WTC11 (cell line): ENCODE measurements at regions not wholly inside any gene's neighbourhood (a gene's known extent, or its start where the extent isn't known, plus 50 kb on each side); places are given as distances from the start of the nearest gene placed in this dataset.

Experiments used
- ATAC-seq: fragments of 200-7000 bp; cut with Tn5 transposase; 2 replicates; pipeline ENCODE4 v1.10.0; 2021; ENCODE audit warnings: mild to moderate bottlenecking, moderate library complexity
- CTCF ChIA-PET: fragments of 300-600 bp; sonication (Branson Sonifier 250); formaldehyde crosslinking; loops from one replicate; lab custom pipeline; 2021; ENCODE audit warnings: antibody characterized with exemption; lab: Charles Lee
- POLR2A ChIA-PET: fragments of 350-600 bp; sonication (Branson Sonifier 250); formaldehyde crosslinking; loops from one replicate; lab custom pipeline; 2021; ENCODE audit warnings: antibody characterized with exemption; lab: Charles Lee
- DNase-seq: peaks from one replicate; pipeline ENCODE4 v3.0.0; 2021; ENCODE audit warnings: low spot score
- H3K27ac Mint-ChIP-seq: 2 replicates; pipeline ENCODE4 v1.8.0; 2021; ENCODE audit warnings: mixed read lengths
- H3K27me3 Mint-ChIP-seq: 2 replicates; pipeline ENCODE4 v1.8.0; 2021; ENCODE audit warnings: low read depth, mild to moderate bottlenecking, moderate library complexity, mixed read lengths
- H3K36me3 Mint-ChIP-seq: 2 replicates; pipeline ENCODE4 v1.8.0; 2021; ENCODE audit warnings: mixed read lengths
- H3K4me1 Mint-ChIP-seq: 2 replicates; pipeline ENCODE4 v1.8.0; 2022; ENCODE audit warnings: mixed read lengths
- H3K4me3 Mint-ChIP-seq: 2 replicates; pipeline ENCODE4 v1.8.0; 2021; ENCODE audit warnings: mild to moderate bottlenecking, moderate library complexity, mixed read lengths
- H3K9me3 Mint-ChIP-seq: 2 replicates; pipeline ENCODE4 v1.8.0; 2021; ENCODE audit warnings: mixed read lengths
- ATF1 ChIP-seq: sonication (generic); formaldehyde crosslinking; IDR thresholded peaks from 2 replicates; pipeline ENCODE4 v1.8.1; 2023; ENCODE audit warnings: mild to moderate bottlenecking, moderate library complexity, missing genetic modification reagents
- CREB1 ChIP-seq: sonication (generic); formaldehyde crosslinking; IDR thresholded peaks from 2 replicates; pipeline ENCODE4 v1.8.0; 2023; ENCODE audit warnings: mild to moderate bottlenecking, missing genetic modification reagents
- CREM ChIP-seq: sonication (generic); formaldehyde crosslinking; IDR thresholded peaks from 2 replicates; pipeline ENCODE4 v1.8.1; 2022; ENCODE audit warnings: mild to moderate bottlenecking, missing genetic modification reagents, moderate library complexity
- CTCF ChIP-seq: fragments of 200-600 bp; IDR thresholded peaks from 2 replicates; pipeline ENCODE4 v1.8.0; 2022; ENCODE audit warnings: antibody characterized with exemption
- ETV6 ChIP-seq: sonication (generic); formaldehyde crosslinking; IDR thresholded peaks from 2 replicates; pipeline ENCODE4 v1.8.1; 2022; ENCODE audit warnings: mild to moderate bottlenecking, missing genetic modification reagents
- FOXJ3 ChIP-seq: sonication (generic); formaldehyde crosslinking; IDR thresholded peaks from 2 replicates; pipeline ENCODE4 v1.9.0; 2021; ENCODE audit warnings: missing genetic modification reagents, mild to moderate bottlenecking, borderline replicate concordance
- FOXP1 ChIP-seq: sonication (generic); formaldehyde crosslinking; IDR thresholded peaks from 2 replicates; pipeline ENCODE4 v1.8.0; 2022; ENCODE audit warnings: missing genetic modification reagents, mild to moderate bottlenecking, moderate library complexity, borderline replicate concordance
- GABPB1 ChIP-seq: sonication (generic); formaldehyde crosslinking; IDR thresholded peaks from 2 replicates; pipeline ENCODE4 v1.8.1; 2023; ENCODE audit warnings: mild to moderate bottlenecking, missing genetic modification reagents
- JUN ChIP-seq: sonication (generic); formaldehyde crosslinking; IDR thresholded peaks from 2 replicates; pipeline ENCODE4 v1.8.0; 2023; ENCODE audit warnings: mild to moderate bottlenecking, missing genetic modification reagents
- MXD4 ChIP-seq: fragments of 250-450 bp; sonication (Bioruptor Pico); IDR thresholded peaks from 2 replicates; pipeline ENCODE4 v1.8.0; 2021; ENCODE audit warnings: mild to moderate bottlenecking, moderate library complexity, borderline replicate concordance
- NR2C2 ChIP-seq: sonication (generic); formaldehyde crosslinking; IDR thresholded peaks from 2 replicates; pipeline ENCODE4 v1.8.0; 2022; ENCODE audit warnings: mild to moderate bottlenecking, missing genetic modification reagents
- NR3C1 ChIP-seq: sonication (generic); formaldehyde crosslinking; conservative IDR thresholded peaks from 2 replicates; pipeline ENCODE4 v1.8.1; 2023; ENCODE audit warnings: low read depth, mild to moderate bottlenecking, missing genetic modification reagents
- RELA ChIP-seq: sonication (generic); formaldehyde crosslinking; IDR thresholded peaks from 2 replicates; pipeline ENCODE4 v1.8.1; 2022; ENCODE audit warnings: missing genetic modification reagents, mild to moderate bottlenecking, borderline replicate concordance
- SMAD3 ChIP-seq: sonication (generic); formaldehyde crosslinking; IDR thresholded peaks from 2 replicates; pipeline ENCODE4 v1.8.0; 2022; ENCODE audit warnings: missing genetic modification reagents, mild to moderate bottlenecking, borderline replicate concordance
- SMAD4 ChIP-seq: sonication (generic); formaldehyde crosslinking; IDR thresholded peaks from 2 replicates; pipeline ENCODE4 v1.8.0; 2022; ENCODE audit warnings: mild to moderate bottlenecking, missing genetic modification reagents
- SOX15 ChIP-seq: fragments of 250-450 bp; sonication (Bioruptor Pico); IDR thresholded peaks from 2 replicates; pipeline ENCODE4 v1.9.0; 2021; ENCODE audit warnings: mild to moderate bottlenecking
- TCF7 ChIP-seq: sonication (generic); formaldehyde crosslinking; IDR thresholded peaks from 2 replicates; pipeline ENCODE4 v1.8.0; 2022; ENCODE audit warnings: mild to moderate bottlenecking, low read depth, missing genetic modification reagents, moderate library complexity
- TEAD4 ChIP-seq: sonication (generic); formaldehyde crosslinking; IDR thresholded peaks from 2 replicates; pipeline ENCODE4 v1.8.0; 2022; ENCODE audit warnings: mild to moderate bottlenecking, missing genetic modification reagents
- ZBTB43 ChIP-seq: sonication (generic); formaldehyde crosslinking; IDR thresholded peaks from 2 replicates; pipeline ENCODE4 v1.8.1; 2023; ENCODE audit warnings: mild to moderate bottlenecking, missing genetic modification reagents
- ZNF396 ChIP-seq: fragments of 250-450 bp; sonication (Bioruptor Pico); IDR thresholded peaks from 2 replicates; pipeline ENCODE4 v1.8.0; 2021; ENCODE audit warnings: mild to moderate bottlenecking, moderate library complexity, borderline replicate concordance
- ZNF425 ChIP-seq: fragments of 250-450 bp; sonication (Bioruptor Pico); conservative IDR thresholded peaks from 2 replicates; pipeline ENCODE4 v1.9.0; 2021; ENCODE audit warnings: mild to moderate bottlenecking
- TF ChIP-seq, protein P1 (sequence below): sonication (generic); formaldehyde crosslinking; IDR thresholded peaks from 2 replicates; pipeline ENCODE4 v1.8.1; 2022; ENCODE audit warnings: mild to moderate bottlenecking, moderate library complexity, missing genetic modification reagents
- TF ChIP-seq, protein P2 (sequence below): sonication (generic); formaldehyde crosslinking; IDR thresholded peaks from 2 replicates; pipeline ENCODE4 v1.8.1; 2022; ENCODE audit warnings: missing genetic modification reagents, borderline replicate concordance
- TF ChIP-seq, protein P3 (sequence below): sonication (generic); formaldehyde crosslinking; IDR thresholded peaks from 2 replicates; pipeline ENCODE4 v1.8.0; 2022; ENCODE audit warnings: mild to moderate bottlenecking, missing genetic modification reagents

- ChIA-PET CTCF (no interaction called here), POLR2A (no interaction called here)
- peaks cover 16% of the 10 kb centered on the region for H3K36me3 Mint-ChIP-seq
- H3K27me3 Mint-ChIP-seq: peaks cover 7% of the 10 kb centered on the region
- H3K4me3 Mint-ChIP-seq: no peak overlapping the region
- H3K27ac Mint-ChIP-seq: no peak overlapping the region
- H3K9me3 Mint-ChIP-seq: peaks cover 33% of the 10 kb centered on the region
- no peak for TF ChIP-seq ZNF396 (CRISPR knock-in tag)
- TF ChIP-seq SMAD4 (CRISPR knock-in tag): no peak
- TF ChIP-seq SOX15 (CRISPR knock-in tag): no peak
- no peak for TF ChIP-seq JUN (CRISPR knock-in tag)
- no peak for TF ChIP-seq NR2C2 (CRISPR knock-in tag)
- no peak for TF ChIP-seq FOXJ3 (CRISPR knock-in tag)
- no peak for TF ChIP-seq FOXP1 (CRISPR knock-in tag)
- no peak for TF ChIP-seq MXD4
- TF ChIP-seq, all 79 proteins: peak for 0
- DNase-seq (no peak), ATAC-seq (no peak)
- no peaks in the 10 kb centered on the region for H3K4me1 Mint-ChIP-seq
These were observed 404.9 kb downstream of the TYW1 start for GRCh38 chr7:67401492-67401891.

DNA sequence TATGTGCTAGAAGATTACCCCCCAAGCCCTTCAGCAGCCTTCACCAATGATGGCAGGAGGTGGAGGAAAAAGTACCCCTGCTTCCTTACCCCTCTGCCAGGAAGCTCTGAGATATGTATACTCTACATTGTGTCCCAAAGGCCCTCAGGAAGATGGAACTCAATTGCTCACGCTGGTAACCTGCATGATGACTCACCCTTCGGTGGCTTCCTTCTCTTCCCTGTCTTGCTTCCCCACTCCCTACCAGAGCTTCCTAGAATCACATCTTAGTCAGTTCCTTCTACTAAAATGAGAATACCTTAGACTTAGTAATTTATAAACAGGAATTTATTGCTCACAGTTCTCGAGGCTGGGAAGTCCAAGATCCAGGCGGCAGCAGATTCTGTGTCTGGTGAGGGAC lies 405.6 kb downstream of the TYW1 start:
- H3K4me3 Mint-ChIP-seq: no peak overlapping the region
- 0 out of 2 replicates have a peak, but pooled peaks cover under 1% of the 10 kb centered on the region for H3K4me1 Mint-ChIP-seq
- ChIA-PET POLR2A (no interaction called here), CTCF (no interaction called here)
- no peak for TF ChIP-seq MXD4
- TF ChIP-seq CTCF: no peak
- TF ChIP-seq, protein P1, sequence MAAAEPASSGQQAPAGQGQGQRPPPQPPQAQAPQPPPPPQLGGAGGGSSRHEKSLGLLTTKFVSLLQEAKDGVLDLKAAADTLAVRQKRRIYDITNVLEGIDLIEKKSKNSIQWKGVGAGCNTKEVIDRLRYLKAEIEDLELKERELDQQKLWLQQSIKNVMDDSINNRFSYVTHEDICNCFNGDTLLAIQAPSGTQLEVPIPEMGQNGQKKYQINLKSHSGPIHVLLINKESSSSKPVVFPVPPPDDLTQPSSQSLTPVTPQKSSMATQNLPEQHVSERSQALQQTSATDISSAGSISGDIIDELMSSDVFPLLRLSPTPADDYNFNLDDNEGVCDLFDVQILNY (CRISPR knock-in tag): no peak
- TF ChIP-seq TEAD4 (CRISPR knock-in tag): no peak
- no peak for TF ChIP-seq ATF1 (CRISPR knock-in tag)
- TF ChIP-seq, protein P2, sequence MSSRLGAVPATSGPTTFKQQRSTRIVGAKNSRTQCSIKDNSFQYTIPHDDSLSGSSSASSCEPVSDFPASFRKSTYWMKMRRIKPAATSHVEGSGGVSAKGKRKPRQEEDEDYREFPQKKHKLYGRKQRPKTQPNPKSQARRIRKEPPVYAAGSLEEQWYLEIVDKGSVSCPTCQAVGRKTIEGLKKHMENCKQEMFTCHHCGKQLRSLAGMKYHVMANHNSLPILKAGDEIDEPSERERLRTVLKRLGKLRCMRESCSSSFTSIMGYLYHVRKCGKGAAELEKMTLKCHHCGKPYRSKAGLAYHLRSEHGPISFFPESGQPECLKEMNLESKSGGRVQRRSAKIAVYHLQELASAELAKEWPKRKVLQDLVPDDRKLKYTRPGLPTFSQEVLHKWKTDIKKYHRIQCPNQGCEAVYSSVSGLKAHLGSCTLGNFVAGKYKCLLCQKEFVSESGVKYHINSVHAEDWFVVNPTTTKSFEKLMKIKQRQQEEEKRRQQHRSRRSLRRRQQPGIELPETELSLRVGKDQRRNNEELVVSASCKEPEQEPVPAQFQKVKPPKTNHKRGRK (CRISPR knock-in tag): no peak
- no peak for TF ChIP-seq NR3C1
- no peak for TF ChIP-seq GABPB1 (CRISPR knock-in tag)
- no peak for TF ChIP-seq ZBTB43 (CRISPR knock-in tag)
- TF ChIP-seq CREM (CRISPR knock-in tag): no peak
- no peak for TF ChIP-seq CREB1 (CRISPR knock-in tag)
- no peak for TF ChIP-seq ETV6 (CRISPR knock-in tag)
- H3K27ac Mint-ChIP-seq: no peak overlapping the region
- peaks cover 14% of the 10 kb centered on the region for H3K36me3 Mint-ChIP-seq
- DNase-seq (no peak), ATAC-seq (no peak)
- H3K27me3 Mint-ChIP-seq: peaks cover 7% of the 10 kb centered on the region
- H3K9me3 Mint-ChIP-seq: peaks cover 33% of the 10 kb centered on the region

GRCh38 chr7:67406976-67407375 lies 410.3 kb downstream of the TYW1 start:
- CTCF ChIA-PET: no interaction called here
- Mint-ChIP-seq H3K36me3 (peaks cover 17% of the 10 kb centered on the region), H3K27ac (no peak overlapping the region), H3K4me1 (0 out of 2 replicates have a peak, but pooled peaks cover 3% of the 10 kb centered on the region), H3K4me3 (no peak overlapping the region), H3K27me3 (peaks cover 5% of the 10 kb centered on the region), H3K9me3 (peaks cover 42% of the 10 kb centered on the region)
- ATAC-seq (no peak), DNase-seq (no peak)
- POLR2A ChIA-PET: no interaction called here
- no peak for TF ChIP-seq ZNF425 (CRISPR knock-in tag)
- no peak for TF ChIP-seq ZBTB43 (CRISPR knock-in tag)
- TF ChIP-seq RELA (CRISPR knock-in tag): no peak
- TF ChIP-seq, protein P1 (CRISPR knock-in tag): no peak
- no peak for TF ChIP-seq SMAD3 (CRISPR knock-in tag)
- TF ChIP-seq, protein P3, sequence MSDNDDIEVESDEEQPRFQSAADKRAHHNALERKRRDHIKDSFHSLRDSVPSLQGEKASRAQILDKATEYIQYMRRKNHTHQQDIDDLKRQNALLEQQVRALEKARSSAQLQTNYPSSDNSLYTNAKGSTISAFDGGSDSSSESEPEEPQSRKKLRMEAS: no peak
- no peak for TF ChIP-seq TCF7 (CRISPR knock-in tag)
- TF ChIP-seq FOXJ3 (CRISPR knock-in tag): no peak
